ENCODE measurements at regions not wholly inside any gene's neighbourhood (a gene's known extent, or its start where the extent isn't known, plus 50 kb on each side); places are given as distances from the start of the nearest gene placed in this dataset.

DNA sequence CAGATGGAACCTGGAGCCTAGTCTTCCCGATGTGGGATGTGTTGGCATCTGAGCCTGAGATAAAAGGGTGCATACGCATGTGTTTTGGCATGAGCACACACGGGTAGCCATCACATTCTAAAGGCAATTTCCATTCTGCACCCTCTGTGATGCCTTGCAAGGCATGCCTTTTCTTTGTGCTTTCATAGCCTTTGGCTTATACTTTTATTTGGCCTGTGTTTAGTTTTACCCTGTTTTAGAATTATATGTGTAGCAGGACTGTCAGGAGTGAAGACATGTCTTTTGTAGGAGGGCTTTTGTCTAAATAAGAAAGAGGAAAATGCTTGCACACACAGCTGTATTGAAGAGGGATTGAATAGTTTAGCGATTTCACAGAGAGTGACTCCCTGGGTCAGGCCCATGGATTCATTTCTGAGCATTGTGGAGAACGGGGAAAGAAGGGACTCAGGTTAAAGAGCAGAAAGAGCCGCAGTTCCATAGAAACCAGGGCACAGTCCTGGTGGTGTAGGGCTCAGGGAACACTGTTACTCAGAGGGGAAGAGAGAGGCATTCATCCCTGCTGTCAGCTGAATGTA lies 530.2 kb downstream of the DHX35 start:
- no peak for TF ChIP-seq CTCF (IDR thresholded peaks at IDR 0.05; ENCODE audit: insufficient read depth, low read length)
- TF ChIP-seq GABPA (IDR thresholded peaks at IDR 0.05; ENCODE audit: low read depth): no peak
- TF ChIP-seq POLR2AphosphoS5 (IDR thresholded peaks at IDR 0.05; ENCODE audit: low read depth): no peak
- TF ChIP-seq REST (IDR thresholded peaks at IDR 0.05; ENCODE audit: insufficient replicate concordance, low read depth): no peak
- no peak for TF ChIP-seq SPI1 (IDR thresholded peaks at IDR 0.05; ENCODE audit: borderline replicate concordance, low read depth)
